Trophoblast cell (in vitro differentiated cells and primary cell): ENCODE measurements at regions not wholly inside any gene's neighbourhood (a gene's known extent, or its start where the extent isn't known, plus 50 kb on each side); places are given as distances from the start of the nearest gene placed in this dataset.
A peak's percentile ranks its signal among the peaks of the same experiment; 100 is the strongest.
"Not testable (repeated sequence)": the region's sequence is repeated elsewhere in the genome, so short reads cannot be mapped to it uniquely, and the experiment has no call there.

Source experiments
- DNase-seq, 2 donors: peaks; one replicate each; pipeline ENCODE4 v3.0.0-alpha.2; 2016
- H2AFZ ChIP-seq: 2 replicates; pipeline ENCODE4 v1.6.1; 2013; ENCODE audit warnings: low read length, moderate library complexity, mild to moderate bottlenecking; ENCODE audit not compliant: insufficient read depth, poor library complexity
- H2AK5ac ChIP-seq: 2 replicates; pipeline ENCODE4 v1.6.1; 2013; ENCODE audit warnings: mild to moderate bottlenecking, low read length
- H2BK120ac ChIP-seq: 2 replicates; pipeline ENCODE4 v1.6.1; 2013; ENCODE audit warnings: low read length, mild to moderate bottlenecking, moderate library complexity; ENCODE audit not compliant: insufficient read depth, poor library complexity
- H2BK12ac ChIP-seq: 2 replicates; pipeline ENCODE4 v1.6.1; 2013; ENCODE audit warnings: mild to moderate bottlenecking, low read length, moderate library complexity
- H2BK5ac ChIP-seq: 2 replicates; pipeline ENCODE4 v1.6.1; 2013; ENCODE audit warnings: low read length, low read depth, moderate library complexity, mild to moderate bottlenecking; ENCODE audit not compliant: poor library complexity
- H3K14ac ChIP-seq: 2 replicates; pipeline ENCODE4 v1.6.1; 2013; ENCODE audit warnings: mild to moderate bottlenecking, low read length
- H3K18ac ChIP-seq: 2 replicates; pipeline ENCODE4 v1.6.1; 2013; ENCODE audit warnings: mild to moderate bottlenecking, low read length
- H3K23ac ChIP-seq: 2 replicates; pipeline ENCODE4 v1.6.1; 2013; ENCODE audit warnings: low read length
- H3K27ac ChIP-seq: 2 replicates; pipeline ENCODE4 v1.5.1; 2013; ENCODE audit warnings: low read depth, mild to moderate bottlenecking, inconsistent platforms, low read length, moderate library complexity
- H3K27me3 ChIP-seq: 2 replicates; pipeline ENCODE4 v1.6.1; 2013; ENCODE audit warnings: inconsistent platforms, mild to moderate bottlenecking, low read length, moderate library complexity; ENCODE audit not compliant: insufficient read depth
- H3K36me3 ChIP-seq, 2 experiments: 1 replicate in 1 of 2; 2 replicates in 1 of 2; pipeline ENCODE4 v1.6.1; 2013; ENCODE audit warnings: low read length in 2 of 2, mild to moderate bottlenecking in 2 of 2, moderate library complexity in 1 of 2; ENCODE audit not compliant: insufficient read depth in 2 of 2, control insufficient read depth in 1 of 2
- H3K4ac ChIP-seq: 2 replicates; pipeline ENCODE4 v1.6.1; 2013; ENCODE audit warnings: low read depth, mild to moderate bottlenecking, low read length, moderate library complexity
- H3K4me1 ChIP-seq, 2 experiments: 1 replicate in 1 of 2; 2 replicates in 1 of 2; pipeline ENCODE4 v1.6.1; 2013; ENCODE audit warnings: low read length in 2 of 2, mild to moderate bottlenecking in 2 of 2, moderate library complexity in 1 of 2; ENCODE audit not compliant: insufficient read depth in 2 of 2, control insufficient read depth in 1 of 2
- H3K4me2 ChIP-seq: 2 replicates; pipeline ENCODE4 v1.6.1; 2013; ENCODE audit warnings: inconsistent platforms, mild to moderate bottlenecking, low read length, moderate library complexity
- H3K4me3 ChIP-seq: 2 replicates; pipeline ENCODE4 v1.5.1; 2013; ENCODE audit warnings: mild to moderate bottlenecking, low read depth, low read length, inconsistent platforms
- H3K79me1 ChIP-seq: one replicate; pipeline ENCODE4 v1.6.1; 2013; ENCODE audit warnings: low read length
- H3K79me2 ChIP-seq: 2 replicates; pipeline ENCODE4 v1.6.1; 2013; ENCODE audit warnings: low read length, mild to moderate bottlenecking; ENCODE audit not compliant: control insufficient read depth, insufficient read depth, poor library complexity
- H3K9ac ChIP-seq: 2 replicates; pipeline ENCODE4 v1.6.1; 2013; ENCODE audit warnings: mild to moderate bottlenecking, low read length
- H3K9me3 ChIP-seq: 2 replicates; pipeline ENCODE4 v1.6.1; 2013; ENCODE audit warnings: low read depth, mild to moderate bottlenecking, control low read depth, inconsistent platforms, low read length; ENCODE audit not compliant: insufficient read depth
- H4K12ac ChIP-seq: 2 replicates; pipeline ENCODE4 v1.6.1; 2013; ENCODE audit warnings: low read depth, mild to moderate bottlenecking, low read length, moderate library complexity
- H4K8ac ChIP-seq: 2 replicates; pipeline ENCODE4 v1.6.1; 2013; ENCODE audit warnings: low read depth, mild to moderate bottlenecking, low read length, moderate library complexity
- H4K91ac ChIP-seq: one replicate; pipeline ENCODE4 v1.6.1; 2013; ENCODE audit warnings: low read depth, mild to moderate bottlenecking, low read length, moderate library complexity
- WGBS: extraction: QIAGEN DNeasy Blood & Tissue Kit; methylation state at CpG from one replicate; pipeline ENCODE4 v1.1.7; 2013; ENCODE audit warnings: missing lambda C conversion rate; ENCODE audit not compliant: insufficient read length, insufficient coverage; ENCODE audit errors: extremely low coverage; 5-methylcytosine and 5-hydroxymethylcytosine counted together

GRCh38 chr6:144689503-144690040, 404.4 kb downstream of the UTRN start:
- Histone ChIP-seq H2BK5ac (no peak overlapping the region), H3K4me1 (peaks cover 5% of the 10 kb centered on the region in 2 experiments), H2BK120ac (no peak overlapping the region), H3K18ac (no peak overlapping the region), H2BK12ac (no peak overlapping the region), H3K79me2 (no peaks in the 10 kb centered on the region), H3K9ac (no peak overlapping the region), H3K27ac (no peak overlapping the region), H4K91ac (no peak overlapping the region), H3K14ac (no peak overlapping the region), H4K8ac (no peak overlapping the region), H3K4me3 (no peak overlapping the region), H4K12ac (no peak overlapping the region), H3K4ac (no peak overlapping the region), H3K4me2 (no peak overlapping the region), H3K9me3 (no peaks in the 10 kb centered on the region), H3K23ac (no peak overlapping the region), H2AFZ (no peak overlapping the region), H3K36me3 (no peaks in the 10 kb centered on the region), H3K27me3 (no peaks in the 10 kb centered on the region), H2AK5ac (no peak overlapping the region), H3K79me1 (no peaks in the 10 kb centered on the region)
- DNase-seq = peak; percentile 51 to 54
- WGBS = no CpG with 5 or more reads among the region's 3 CpGs

GRCh38 chr6:144690133-144690532, 405.0 kb downstream of the UTRN start:
- Histone ChIP-seq H3K23ac (no peak overlapping the region), H4K8ac (no peak overlapping the region), H3K14ac (no peak overlapping the region), H3K79me2 (no peaks in the 10 kb centered on the region), H3K27me3 (no peaks in the 10 kb centered on the region), H3K9ac (no peak overlapping the region), H3K79me1 (no peaks in the 10 kb centered on the region), H3K4me2 (no peak overlapping the region), H3K4me3 (peak overlapping the region; percentile 26), H3K27ac (no peak overlapping the region), H2AFZ (no peak overlapping the region), H2BK12ac (no peak overlapping the region), H2BK120ac (no peak overlapping the region), H4K91ac (no peak overlapping the region), H3K36me3 (no peaks in the 10 kb centered on the region), H2BK5ac (no peak overlapping the region), H3K4ac (no peak overlapping the region), H2AK5ac (no peak overlapping the region), H3K18ac (no peak overlapping the region), H4K12ac (no peak overlapping the region), H3K9me3 (no peaks in the 10 kb centered on the region), H3K4me1 (peaks cover 5% of the 10 kb centered on the region in 2 experiments)
- DNase-seq = no peak
- WGBS = no CpG with 5 or more reads among the region's 1 CpG

DNA sequence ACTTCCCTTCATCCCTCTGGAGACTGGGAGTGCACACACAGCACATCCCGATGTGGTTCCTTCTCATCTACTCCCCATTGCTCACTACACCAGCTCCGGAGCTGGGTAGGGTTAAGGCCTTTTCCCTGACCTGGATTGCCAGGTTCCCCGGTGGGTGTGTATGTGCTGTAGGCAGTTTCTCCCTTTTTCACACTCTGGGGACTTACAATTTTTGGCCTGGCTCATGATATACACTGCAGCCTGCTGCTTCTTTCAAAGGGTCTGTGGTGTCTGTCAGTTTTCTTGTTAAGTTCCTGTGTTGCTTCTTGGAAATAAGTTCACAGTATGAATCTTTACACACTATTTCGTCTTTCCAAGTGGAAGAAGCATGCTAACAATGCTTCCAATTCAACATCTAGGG, 405.5 kb downstream of the UTRN start:
- H4K12ac ChIP-seq = no peak overlapping the region
- no peaks in the 10 kb centered on the region for H3K27me3 ChIP-seq
- DNase-seq = no peak
- H3K4me3 ChIP-seq = no peak overlapping the region
- no peak overlapping the region for H3K27ac ChIP-seq
- no peak overlapping the region for H2BK5ac ChIP-seq
- H3K4ac ChIP-seq = no peak overlapping the region
- peaks cover 5% of the 10 kb centered on the region in 2 experiments for H3K4me1 ChIP-seq
- H2AK5ac ChIP-seq = no peak overlapping the region
- H2AFZ ChIP-seq = no peak overlapping the region
- WGBS = no CpG with 5 or more reads among the region's 4 CpGs
- no peaks in the 10 kb centered on the region for H3K79me1 ChIP-seq
- no peak overlapping the region for H4K91ac ChIP-seq
- H3K4me2 ChIP-seq = no peak overlapping the region
- no peak overlapping the region for H4K8ac ChIP-seq
- H3K9me3 ChIP-seq = no peaks in the 10 kb centered on the region
- H3K79me2 ChIP-seq = no peaks in the 10 kb centered on the region
- no peaks in the 10 kb centered on the region for H3K36me3 ChIP-seq
- no peak overlapping the region for H3K9ac ChIP-seq
- H3K23ac ChIP-seq = no peak overlapping the region
- no peak overlapping the region for H3K14ac ChIP-seq
- H2BK120ac ChIP-seq = no peak overlapping the region
- H2BK12ac ChIP-seq = no peak overlapping the region
- H3K18ac ChIP-seq = no peak overlapping the region

- H3K79me2 ChIP-seq, H3K36me3 ChIP-seq, H3K27ac ChIP-seq, H3K23ac ChIP-seq, H3K18ac ChIP-seq, H3K9me3 ChIP-seq, H3K9ac ChIP-seq, H2AFZ ChIP-seq, H3K79me1 ChIP-seq, H2BK120ac ChIP-seq, H2AK5ac ChIP-seq, H3K4me1 ChIP-seq, H2BK12ac ChIP-seq, H4K12ac ChIP-seq, H3K4me3 ChIP-seq, H3K4me2 ChIP-seq, H3K27me3 ChIP-seq, H2BK5ac ChIP-seq, H3K4ac ChIP-seq, H4K91ac ChIP-seq, H3K14ac ChIP-seq, DNase-seq, H4K8ac ChIP-seq: not testable (repeated sequence)
- WGBS = no CpG with 5 or more reads among the region's 1 CpG
Observed at GRCh38 chr6:144692050-144692449, 406.9 kb downstream of the UTRN start.
